OCI-LY1 (cell line): ENCODE measurements at regions not wholly inside any gene's neighbourhood (a gene's known extent, or its start where the extent isn't known, plus 50 kb on each side); places are given as distances from the start of the nearest gene placed in this dataset.

Experiments used
- H2AFZ ChIP-seq: fragments of 200-600 bp; sonication (generic), shearing (Covaris generic); 2 replicates; pipeline ENCODE4 v1.6.0; 2014; ENCODE audit warnings: antibody characterized with exemption, mild to moderate bottlenecking, low read length
- H3F3A ChIP-seq: fragments of 200-600 bp; sonication (generic), shearing (Covaris generic); 2 replicates; pipeline ENCODE4 v1.6.0; 2014; ENCODE audit warnings: mild to moderate bottlenecking, antibody characterized with exemption, low read length, moderate library complexity; ENCODE audit not compliant: insufficient read depth
- H3K27ac ChIP-seq: fragments of 200-600 bp; sonication (generic); 2 replicates; pipeline ENCODE4 v1.5.1; 2014; ENCODE audit warnings: low read length, mixed run types, mild to moderate bottlenecking, low read depth; ENCODE audit not compliant: poor library complexity, severe bottlenecking
- H3K27me3 ChIP-seq: fragments of 200-600 bp; sonication (generic); 2 replicates; pipeline ENCODE4 v1.6.0; 2014; ENCODE audit warnings: antibody characterized with exemption, mild to moderate bottlenecking, low read length, moderate library complexity; ENCODE audit not compliant: insufficient read depth
- H3K36me3 ChIP-seq: fragments of 200-600 bp; sonication (generic); 2 replicates; pipeline ENCODE4 v1.6.1; 2014; ENCODE audit warnings: mild to moderate bottlenecking, antibody characterized with exemption, low read length, moderate library complexity, mixed read lengths; ENCODE audit not compliant: insufficient read depth
- H3K4me1 ChIP-seq: fragments of 200-600 bp; sonication (generic); 2 replicates; pipeline ENCODE4 v1.5.1; 2014; ENCODE audit warnings: mild to moderate bottlenecking, low read length, moderate library complexity; ENCODE audit not compliant: insufficient read depth, severe bottlenecking
- H3K4me2 ChIP-seq: fragments of 200-600 bp; sonication (generic), shearing (Covaris generic); 2 replicates; pipeline ENCODE4 v1.6.1; 2014; ENCODE audit warnings: low read length
- H3K4me3 ChIP-seq: fragments of 200-600 bp; sonication (generic); 2 replicates; pipeline ENCODE4 v1.5.1; 2014; ENCODE audit warnings: low read length, low read depth, mild to moderate bottlenecking, mixed read lengths; ENCODE audit not compliant: poor library complexity, severe bottlenecking
- H3K79me2 ChIP-seq: fragments of 200-600 bp; shearing (Covaris generic); 2 replicates; pipeline ENCODE4 v1.6.1; 2016; ENCODE audit warnings: mixed run types, low read length, mixed read lengths; ENCODE audit not compliant: insufficient read depth
- H3K9ac ChIP-seq: fragments of 200-600 bp; sonication (generic), shearing (Covaris generic); 2 replicates; pipeline ENCODE4 v1.6.1; 2014; ENCODE audit warnings: mild to moderate bottlenecking, low read length, mixed read lengths
- H3K9me2 ChIP-seq: fragments of 200-600 bp; sonication (generic), shearing (Covaris generic); 2 replicates; pipeline ENCODE4 v1.6.1; 2014; ENCODE audit warnings: low read depth, mild to moderate bottlenecking, low read length, mixed read lengths
- H3K9me3 ChIP-seq: fragments of 200-600 bp; shearing (Covaris generic); 2 replicates; pipeline ENCODE4 v1.6.1; 2014; ENCODE audit warnings: low read length, mixed read lengths
- H4K20me1 ChIP-seq: fragments of 200-600 bp; sonication (generic), shearing (Covaris generic); 2 replicates; pipeline ENCODE4 v1.6.0; 2016; ENCODE audit warnings: mild to moderate bottlenecking, low read length; ENCODE audit not compliant: insufficient read depth
- CTCF ChIP-seq: fragments of 200-600 bp; sonication (generic), shearing (Covaris generic); IDR thresholded peaks from 2 replicates; pipeline ENCODE4 v1.5.1; 2017; ENCODE audit warnings: mild to moderate bottlenecking, antibody characterized with exemption, low read length, moderate library complexity, mixed read lengths
- EZH2 ChIP-seq: fragments of 200-600 bp; sonication (generic), shearing (Covaris generic); IDR thresholded peaks from 2 replicates; pipeline ENCODE4 v1.8.0; 2017; ENCODE audit warnings: borderline replicate concordance, mixed run types, mild to moderate bottlenecking, antibody characterized with exemption, low read length, moderate library complexity, mixed read lengths

- H3K27ac ChIP-seq = no peak overlapping the region
- no peaks in the 10 kb centered on the region for H3F3A ChIP-seq
- no peak overlapping the region for H3K4me3 ChIP-seq
- H3K79me2 ChIP-seq = no peaks in the 10 kb centered on the region
- no peak overlapping the region for H2AFZ ChIP-seq
- no peak for TF ChIP-seq CTCF
- no peak for TF ChIP-seq EZH2
- H4K20me1 ChIP-seq = no peaks in the 10 kb centered on the region
- no peak overlapping the region for H3K9ac ChIP-seq
- no peaks in the 10 kb centered on the region for H3K36me3 ChIP-seq
- H3K9me3 ChIP-seq = peaks cover 9% of the 10 kb centered on the region; the same call in 1 of the 2 replicates
- no peak overlapping the region for H3K4me2 ChIP-seq
- no peaks in the 10 kb centered on the region; the same call in 1 of the 2 replicates for H3K27me3 ChIP-seq
- H3K4me1 ChIP-seq = no peaks in the 10 kb centered on the region
- H3K9me2 ChIP-seq = no peaks in the 10 kb centered on the region
Observed at GRCh38 chr22:47320560-47320959, 558.1 kb downstream of the TBC1D22A start.

GRCh38 chr22:47318041-47318737 is 555.7 kb downstream of the TBC1D22A start:
- Histone ChIP-seq H3K4me3 (no peak overlapping the region), H3K27ac (no peak overlapping the region), H2AFZ (no peak overlapping the region), H3K9me3 (peaks cover 9% of the 10 kb centered on the region; the same call in 1 of the 2 replicates), H3K36me3 (no peaks in the 10 kb centered on the region), H4K20me1 (no peaks in the 10 kb centered on the region), H3K79me2 (no peaks in the 10 kb centered on the region), H3K27me3 (no peaks in the 10 kb centered on the region; the same call in 1 of the 2 replicates), H3K4me1 (no peaks in the 10 kb centered on the region), H3F3A (no peaks in the 10 kb centered on the region), H3K9me2 (no peaks in the 10 kb centered on the region), H3K4me2 (no peak overlapping the region), H3K9ac (no peak overlapping the region)
- TF ChIP-seq EZH2 (no peak), CTCF (no peak)

- no peak overlapping the region for H3K4me3 ChIP-seq
- peaks cover 5% of the 10 kb centered on the region; the same call in 1 of the 2 replicates for H3K9me3 ChIP-seq
- H2AFZ ChIP-seq = no peak overlapping the region
- H3K79me2 ChIP-seq = no peaks in the 10 kb centered on the region
- no peak overlapping the region for H3K27ac ChIP-seq
- no peaks in the 10 kb centered on the region for H4K20me1 ChIP-seq
- H3K4me2 ChIP-seq = no peak overlapping the region
- H3K27me3 ChIP-seq = no peaks in the 10 kb centered on the region; the same call in 1 of the 2 replicates
- H3K36me3 ChIP-seq = no peaks in the 10 kb centered on the region
- TF ChIP-seq CTCF = no peak
- no peak for TF ChIP-seq EZH2
- no peak overlapping the region for H3K9ac ChIP-seq
- H3K9me2 ChIP-seq = no peaks in the 10 kb centered on the region
- no peaks in the 10 kb centered on the region for H3K4me1 ChIP-seq
- H3F3A ChIP-seq = no peaks in the 10 kb centered on the region
Observed at GRCh38 chr22:47315862-47316419, 553.5 kb downstream of the TBC1D22A start.
